Upper lobe of left lung (tissue), 4 donors: ENCODE measurements at regions not wholly inside any gene's neighbourhood (a gene's known extent, or its start where the extent isn't known, plus 50 kb on each side); places are given as distances from the start of the nearest gene placed in this dataset.

ENCODE experiments used
- EP300 ChIP-seq, 4 donors: sonication (generic); formaldehyde crosslinking; IDR thresholded peaks; one replicate each; pipeline ENCODE4 v1.5.1; 2017; ENCODE audit warnings: antibody characterized with exemption in 4 of 4, control low read depth in 2 of 4
- POLR2A ChIP-seq, 4 donors: fragments of 450-650 bp; IDR thresholded peaks; one replicate each; pipeline ENCODE4 v1.5.1; 2016 to 2017; ENCODE audit warnings: antibody characterized with exemption in 4 of 4, mild to moderate bottlenecking in 2 of 4
- POLR2AphosphoS5 ChIP-seq, 2 donors: sonication (generic); formaldehyde crosslinking; IDR thresholded peaks; one replicate each; pipeline ENCODE4 v1.5.1; 2017; ENCODE audit warnings: antibody characterized with exemption in 2 of 2
- TF ChIP-seq, protein P1 (sequence below), 6 experiments: fragments of 450-650 bp in 4 of 6; fragments of 200-600 bp in 2 of 6; sonication (generic) in 2 of 6; IDR thresholded peaks; one replicate each; pipeline ENCODE4 v1.5.1; 2016 to 2019; ENCODE audit warnings: antibody characterized with exemption in 6 of 6

GRCh38 chr2:145992572-145992971 is 1472.7 kb upstream of the ZEB2 start:
- TF ChIP-seq, protein P1, sequence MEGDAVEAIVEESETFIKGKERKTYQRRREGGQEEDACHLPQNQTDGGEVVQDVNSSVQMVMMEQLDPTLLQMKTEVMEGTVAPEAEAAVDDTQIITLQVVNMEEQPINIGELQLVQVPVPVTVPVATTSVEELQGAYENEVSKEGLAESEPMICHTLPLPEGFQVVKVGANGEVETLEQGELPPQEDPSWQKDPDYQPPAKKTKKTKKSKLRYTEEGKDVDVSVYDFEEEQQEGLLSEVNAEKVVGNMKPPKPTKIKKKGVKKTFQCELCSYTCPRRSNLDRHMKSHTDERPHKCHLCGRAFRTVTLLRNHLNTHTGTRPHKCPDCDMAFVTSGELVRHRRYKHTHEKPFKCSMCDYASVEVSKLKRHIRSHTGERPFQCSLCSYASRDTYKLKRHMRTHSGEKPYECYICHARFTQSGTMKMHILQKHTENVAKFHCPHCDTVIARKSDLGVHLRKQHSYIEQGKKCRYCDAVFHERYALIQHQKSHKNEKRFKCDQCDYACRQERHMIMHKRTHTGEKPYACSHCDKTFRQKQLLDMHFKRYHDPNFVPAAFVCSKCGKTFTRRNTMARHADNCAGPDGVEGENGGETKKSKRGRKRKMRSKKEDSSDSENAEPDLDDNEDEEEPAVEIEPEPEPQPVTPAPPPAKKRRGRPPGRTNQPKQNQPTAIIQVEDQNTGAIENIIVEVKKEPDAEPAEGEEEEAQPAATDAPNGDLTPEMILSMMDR (IDR thresholded peaks at IDR 0.05): no peak
- TF ChIP-seq POLR2AphosphoS5 (IDR thresholded peaks at IDR 0.05) (no peak), POLR2A (IDR thresholded peaks at IDR 0.05) (no peak), EP300 (IDR thresholded peaks at IDR 0.05) (no peak)
